Tibial artery (tissue), 4 donors: ENCODE measurements at regions not wholly inside any gene's neighbourhood (a gene's known extent, or its start where the extent isn't known, plus 50 kb on each side); places are given as distances from the start of the nearest gene placed in this dataset.

Source experiments
- DNase-seq, 2 donors: peaks; one replicate each; pipeline ENCODE4 v3.0.0-alpha.2; 2019
- H3K27ac ChIP-seq, 2 donors: fragments of 200-600 bp; sonication (generic) in 1 of 2; 1 replicate in 1 of 2; 2 replicates in 1 of 2; pipeline ENCODE4 v1.5.1; 2018 to 2019; ENCODE audit warnings: mild to moderate bottlenecking in 1 of 2
- H3K27me3 ChIP-seq, 2 donors: fragments of 200-600 bp; sonication (generic) in 1 of 2; one replicate each; pipeline versions ENCODE4 v1.5.1 to v1.6.0; 2016 to 2019
- H3K36me3 ChIP-seq, 3 donors: fragments of 200-600 bp; sonication (generic) in 2 of 3; one replicate each; pipeline ENCODE4 v1.5.1; 2016 to 2019; ENCODE audit warnings: mild to moderate bottlenecking in 2 of 3
- H3K4me1 ChIP-seq, 4 donors: fragments of 200-600 bp; sonication (generic) in 2 of 4; 1 replicate in 3 of 4; 2 replicates in 1 of 4; pipeline ENCODE4 v1.5.1; 2016 to 2019
- H3K4me3 ChIP-seq, 2 donors: fragments of 200-600 bp; sonication (generic) in 1 of 2; 1 replicate in 1 of 2; 2 replicates in 1 of 2; pipeline ENCODE4 v1.5.1; 2018 to 2019; ENCODE audit warnings: mild to moderate bottlenecking in 2 of 2
- H3K9me3 ChIP-seq, 3 donors: fragments of 200-600 bp; sonication (generic) in 1 of 3; one replicate each; pipeline ENCODE4 v1.5.1; 2016 to 2019
- intact Hi-C: fragments of 100-400 bp; cut with DNase I; formaldehyde crosslinking; loops from one replicate; pipeline ENCODE4 v1.15.0; 2023; ENCODE audit warnings: low total_unique reads
- TF ChIP-seq, protein P1 (sequence below), 2 experiments: fragments of 200-600 bp in 1 of 2; fragments of 450-650 bp in 1 of 2; IDR thresholded peaks; one replicate each; pipeline ENCODE4 v1.5.1; 2017 to 2019; ENCODE audit warnings: antibody characterized with exemption in 2 of 2, mild to moderate bottlenecking in 1 of 2, moderate library complexity in 1 of 2

DNA sequence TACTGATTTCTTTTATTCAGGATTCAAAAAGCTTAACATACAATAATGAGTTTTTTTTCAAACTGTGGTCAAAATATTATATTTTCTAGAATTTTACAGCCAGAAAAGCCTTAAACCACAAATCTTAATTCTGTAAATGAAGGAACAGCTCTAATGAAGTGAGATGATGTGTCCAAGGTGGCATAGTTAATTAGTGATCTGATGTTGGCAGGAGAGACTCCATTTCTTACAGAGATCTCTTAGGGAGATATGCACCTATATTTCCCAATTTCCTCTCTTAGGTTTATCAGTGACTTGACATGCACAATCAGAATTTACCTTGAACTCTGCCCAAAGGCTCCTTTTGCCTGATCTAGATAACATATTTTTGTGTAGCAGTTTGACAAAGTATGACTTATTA, 211.1 kb upstream of the ZNF804B start:
- H3K9me3 ChIP-seq: peaks cover 0 to 7% (median 5%) of the 10 kb centered on the region in 3 donors
- intact Hi-C loops: no loop called here

DNA sequence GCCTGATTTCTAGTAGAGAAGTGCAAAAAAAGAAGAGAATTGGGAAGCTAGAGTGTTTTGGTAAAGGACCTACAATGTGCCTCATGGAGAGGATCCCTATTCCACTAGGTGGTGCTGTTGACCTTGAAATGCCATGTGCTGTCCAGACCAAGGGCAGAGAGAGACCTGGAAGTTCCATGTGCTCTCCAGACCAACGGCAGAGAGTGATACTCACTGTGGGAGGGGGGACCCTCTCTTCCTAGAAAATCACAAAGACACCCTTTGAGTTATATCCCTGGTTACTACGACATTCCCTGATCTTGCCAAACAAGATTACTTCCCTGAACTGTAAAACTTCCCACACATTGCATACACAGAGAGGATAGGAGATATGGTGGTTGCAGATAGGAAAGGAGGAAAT, 212.7 kb upstream of the ZNF804B start:
- no peak overlapping the region for H3K27ac ChIP-seq
- no peaks in the 10 kb centered on the region for H3K27me3 ChIP-seq
- H3K4me1 ChIP-seq: no peaks in the 10 kb centered on the region
- intact Hi-C loops: no loop called here
- DNase-seq: no peak
- TF ChIP-seq, protein P1, sequence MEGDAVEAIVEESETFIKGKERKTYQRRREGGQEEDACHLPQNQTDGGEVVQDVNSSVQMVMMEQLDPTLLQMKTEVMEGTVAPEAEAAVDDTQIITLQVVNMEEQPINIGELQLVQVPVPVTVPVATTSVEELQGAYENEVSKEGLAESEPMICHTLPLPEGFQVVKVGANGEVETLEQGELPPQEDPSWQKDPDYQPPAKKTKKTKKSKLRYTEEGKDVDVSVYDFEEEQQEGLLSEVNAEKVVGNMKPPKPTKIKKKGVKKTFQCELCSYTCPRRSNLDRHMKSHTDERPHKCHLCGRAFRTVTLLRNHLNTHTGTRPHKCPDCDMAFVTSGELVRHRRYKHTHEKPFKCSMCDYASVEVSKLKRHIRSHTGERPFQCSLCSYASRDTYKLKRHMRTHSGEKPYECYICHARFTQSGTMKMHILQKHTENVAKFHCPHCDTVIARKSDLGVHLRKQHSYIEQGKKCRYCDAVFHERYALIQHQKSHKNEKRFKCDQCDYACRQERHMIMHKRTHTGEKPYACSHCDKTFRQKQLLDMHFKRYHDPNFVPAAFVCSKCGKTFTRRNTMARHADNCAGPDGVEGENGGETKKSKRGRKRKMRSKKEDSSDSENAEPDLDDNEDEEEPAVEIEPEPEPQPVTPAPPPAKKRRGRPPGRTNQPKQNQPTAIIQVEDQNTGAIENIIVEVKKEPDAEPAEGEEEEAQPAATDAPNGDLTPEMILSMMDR (IDR thresholded peaks at IDR 0.05): no peak
- peaks cover 0 to 7% (median 5%) of the 10 kb centered on the region in 3 donors for H3K9me3 ChIP-seq
- no peaks in the 10 kb centered on the region for H3K36me3 ChIP-seq
- H3K4me3 ChIP-seq: no peak overlapping the region

More for the DNA sequence above, 211.1 kb upstream of the ZNF804B start:
- no peaks in the 10 kb centered on the region for H3K4me1 ChIP-seq
- no peak overlapping the region for H3K4me3 ChIP-seq
- no peak for DNase-seq
- no peak overlapping the region for H3K27ac ChIP-seq
- H3K27me3 ChIP-seq: no peaks in the 10 kb centered on the region
- no peaks in the 10 kb centered on the region for H3K36me3 ChIP-seq
- TF ChIP-seq, protein P1 (IDR thresholded peaks at IDR 0.05): no peak

DNA sequence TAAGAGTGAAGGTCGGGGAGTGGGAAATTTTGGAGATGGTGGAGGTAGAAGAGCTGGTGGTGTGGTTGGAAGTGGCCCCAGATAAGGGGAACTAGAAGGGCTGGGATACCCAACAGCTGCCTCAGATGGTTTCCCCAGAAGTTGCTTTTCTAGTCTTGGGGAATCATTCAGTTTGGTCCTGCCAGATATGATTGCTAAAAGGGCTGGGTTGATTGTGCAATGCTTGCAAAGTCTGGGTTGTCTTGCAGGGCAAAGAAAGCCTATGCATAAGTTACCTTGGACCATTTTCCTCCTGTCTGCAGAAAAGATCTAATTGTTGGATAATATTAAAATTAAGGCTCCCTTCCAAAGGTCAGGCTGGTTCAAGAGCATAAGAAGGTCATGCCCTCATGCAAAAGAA, 213.8 kb upstream of the ZNF804B start:
- no peak for DNase-seq
- intact Hi-C loops: no loop called here
- Histone ChIP-seq H3K4me1 (no peaks in the 10 kb centered on the region), H3K9me3 (peaks cover 0 to 7% (median 5%) of the 10 kb centered on the region in 3 donors), H3K27ac (no peak overlapping the region), H3K27me3 (no peaks in the 10 kb centered on the region), H3K4me3 (no peak overlapping the region), H3K36me3 (no peaks in the 10 kb centered on the region)
- TF ChIP-seq, protein P1 (IDR thresholded peaks at IDR 0.05): no peak

- DNase-seq: no peak
- intact Hi-C loops: no loop called here
- peaks cover 0 to 15% (median 0%) of the 10 kb centered on the region in 3 donors for H3K9me3 ChIP-seq
- no peak overlapping the region for H3K27ac ChIP-seq
- no peaks in the 10 kb centered on the region for H3K27me3 ChIP-seq
- no peak overlapping the region for H3K4me3 ChIP-seq
- no peaks in the 10 kb centered on the region for H3K4me1 ChIP-seq
- TF ChIP-seq, protein P1 (IDR thresholded peaks at IDR 0.05): no peak
- no peaks in the 10 kb centered on the region for H3K36me3 ChIP-seq
These were observed 219.5 kb upstream of the ZNF804B start for GRCh38 chr7:88540012-88540411.

GRCh38 chr7:88539518-88539917, 220.0 kb upstream of the ZNF804B start:
- Histone ChIP-seq H3K27me3 (no peaks in the 10 kb centered on the region), H3K4me1 (no peaks in the 10 kb centered on the region), H3K27ac (no peak overlapping the region), H3K4me3 (no peak overlapping the region), H3K9me3 (peaks cover 0 to 15% (median 0%) of the 10 kb centered on the region in 3 donors), H3K36me3 (no peaks in the 10 kb centered on the region)
- TF ChIP-seq, protein P1 (IDR thresholded peaks at IDR 0.05): no peak
- DNase-seq: no peak
- intact Hi-C loops: no loop called here

- H3K27ac ChIP-seq: no peak overlapping the region
- H3K9me3 ChIP-seq: no peaks in the 10 kb centered on the region
- H3K4me1 ChIP-seq: no peaks in the 10 kb centered on the region
- TF ChIP-seq, protein P1 (IDR thresholded peaks at IDR 0.05): no peak
- H3K36me3 ChIP-seq: no peaks in the 10 kb centered on the region
- intact Hi-C loops: no loop called here
- no peak overlapping the region for H3K4me3 ChIP-seq
- H3K27me3 ChIP-seq: no peaks in the 10 kb centered on the region
- no peak for DNase-seq
These were observed 217.0 kb upstream of the STEAP4 start for GRCh38 chr7:88523645-88524044.
